Progenitor cell of endocrine pancreas (in vitro differentiated cells): ENCODE measurements at regions not wholly inside any gene's neighbourhood (a gene's known extent, or its start where the extent isn't known, plus 50 kb on each side); places are given as distances from the start of the nearest gene placed in this dataset.

Experiments used
- DNase-seq: peaks from one replicate; pipeline ENCODE4 v3.0.0; 2021; ENCODE audit warnings: low spot score; ENCODE audit not compliant: unreplicated experiment
- H3K27ac Mint-ChIP-seq: 2 replicates; pipeline ENCODE4 v1.8.0; 2021; ENCODE audit warnings: mild to moderate bottlenecking, moderate library complexity, mixed read lengths
- H3K27me3 Mint-ChIP-seq: 2 replicates; pipeline ENCODE4 v1.8.0; 2021; ENCODE audit warnings: mixed read lengths
- H3K36me3 Mint-ChIP-seq: 2 replicates; pipeline ENCODE4 v1.8.0; 2022; ENCODE audit warnings: mixed read lengths; ENCODE audit not compliant: insufficient read depth
- H3K4me1 Mint-ChIP-seq: 2 replicates; pipeline ENCODE4 v1.8.0; 2021; ENCODE audit warnings: low read depth, mixed read lengths
- H3K4me3 Mint-ChIP-seq: 2 replicates; pipeline ENCODE4 v1.8.0; 2021; ENCODE audit warnings: low read depth, mild to moderate bottlenecking, moderate library complexity, mixed read lengths
- H3K9me3 Mint-ChIP-seq: 2 replicates; pipeline ENCODE4 v1.8.0; 2021; ENCODE audit warnings: low read depth, mixed read lengths
- TF ChIP-seq, protein P1 (sequence below): fragments of 200-600 bp; sonication (generic); IDR thresholded peaks from one replicate; pipeline ENCODE4 v1.5.0; 2021; ENCODE audit warnings: antibody characterized with exemption, mild to moderate bottlenecking; ENCODE audit not compliant: unreplicated experiment

DNA sequence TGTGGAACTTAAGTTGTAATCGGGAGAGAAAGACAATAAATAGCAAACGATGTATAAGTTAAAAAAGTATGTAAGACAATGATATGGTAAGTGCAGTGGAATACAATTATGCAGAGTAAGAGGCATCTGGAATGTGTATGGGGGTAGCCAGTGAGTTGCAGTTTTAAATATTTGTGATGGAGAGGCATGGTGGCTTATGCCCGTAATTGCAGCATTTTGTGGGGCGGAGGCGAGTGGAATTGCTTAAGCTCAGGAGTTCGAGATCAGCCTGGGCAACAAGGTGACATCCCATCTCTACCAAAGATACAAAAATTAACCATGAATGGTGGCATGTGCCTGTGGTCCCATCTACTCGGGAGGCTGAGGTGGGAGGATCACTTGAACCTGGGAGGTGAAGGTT lies 52.5 kb upstream of the WDFY3 start:
- TF ChIP-seq, protein P1, sequence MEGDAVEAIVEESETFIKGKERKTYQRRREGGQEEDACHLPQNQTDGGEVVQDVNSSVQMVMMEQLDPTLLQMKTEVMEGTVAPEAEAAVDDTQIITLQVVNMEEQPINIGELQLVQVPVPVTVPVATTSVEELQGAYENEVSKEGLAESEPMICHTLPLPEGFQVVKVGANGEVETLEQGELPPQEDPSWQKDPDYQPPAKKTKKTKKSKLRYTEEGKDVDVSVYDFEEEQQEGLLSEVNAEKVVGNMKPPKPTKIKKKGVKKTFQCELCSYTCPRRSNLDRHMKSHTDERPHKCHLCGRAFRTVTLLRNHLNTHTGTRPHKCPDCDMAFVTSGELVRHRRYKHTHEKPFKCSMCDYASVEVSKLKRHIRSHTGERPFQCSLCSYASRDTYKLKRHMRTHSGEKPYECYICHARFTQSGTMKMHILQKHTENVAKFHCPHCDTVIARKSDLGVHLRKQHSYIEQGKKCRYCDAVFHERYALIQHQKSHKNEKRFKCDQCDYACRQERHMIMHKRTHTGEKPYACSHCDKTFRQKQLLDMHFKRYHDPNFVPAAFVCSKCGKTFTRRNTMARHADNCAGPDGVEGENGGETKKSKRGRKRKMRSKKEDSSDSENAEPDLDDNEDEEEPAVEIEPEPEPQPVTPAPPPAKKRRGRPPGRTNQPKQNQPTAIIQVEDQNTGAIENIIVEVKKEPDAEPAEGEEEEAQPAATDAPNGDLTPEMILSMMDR: no peak
- H3K4me1 Mint-ChIP-seq: peaks cover 7% of the 10 kb centered on the region

DNA sequence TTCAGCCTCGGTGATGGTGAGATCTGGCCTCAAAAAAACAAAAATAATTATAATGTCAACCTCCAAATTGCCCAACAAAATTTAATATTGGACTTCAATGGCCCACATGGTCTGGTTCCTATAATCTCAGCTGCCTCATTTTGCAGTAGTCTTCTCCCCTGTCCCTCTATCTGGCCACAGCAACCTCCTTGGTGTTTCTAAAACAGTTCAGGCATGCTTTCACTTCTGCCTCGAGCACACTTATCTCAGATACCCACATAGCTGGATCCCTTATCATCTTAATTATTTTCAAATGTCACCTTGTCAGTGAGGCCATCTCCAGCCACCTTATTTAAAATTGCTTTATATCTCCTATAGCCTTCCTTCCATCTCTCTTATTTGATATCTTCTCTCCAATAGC lies 52.9 kb upstream of the WDFY3 start:
- Mint-ChIP-seq H3K4me1 (peaks cover 7% of the 10 kb centered on the region), H3K9me3 (peaks cover 8% of the 10 kb centered on the region), H3K36me3 (no peaks in the 10 kb centered on the region), H3K27ac (no peak overlapping the region), H3K4me3 (no peak overlapping the region), H3K27me3 (no peaks in the 10 kb centered on the region)
- no peak for DNase-seq
- TF ChIP-seq, protein P1: no peak

More for the DNA sequence above, 52.5 kb upstream of the WDFY3 start:
- Mint-ChIP-seq H3K4me3 (no peak overlapping the region), H3K36me3 (no peaks in the 10 kb centered on the region), H3K27me3 (no peaks in the 10 kb centered on the region), H3K9me3 (peaks cover 8% of the 10 kb centered on the region), H3K27ac (no peak overlapping the region)
- DNase-seq: no peak

DNA sequence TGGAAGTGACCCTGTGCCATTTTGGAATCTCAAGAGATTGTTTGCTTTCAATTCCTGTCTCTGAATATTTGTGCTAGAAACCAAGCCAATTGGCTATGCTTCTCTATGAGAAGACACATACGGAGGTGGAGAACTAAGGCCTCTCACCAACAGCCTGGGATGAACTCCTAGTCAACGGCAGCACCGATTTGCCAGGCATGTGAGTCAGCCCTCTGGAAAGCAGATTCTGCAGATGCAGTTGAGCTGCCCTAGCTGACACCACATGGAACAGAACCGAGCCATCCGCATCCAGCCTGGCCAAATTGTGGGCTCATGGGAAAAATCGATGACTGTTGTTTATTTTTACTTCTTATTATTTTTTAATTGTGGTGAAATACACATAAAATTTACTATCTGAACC lies 58.2 kb upstream of the WDFY3 start:
- Mint-ChIP-seq H3K4me3 (no peak overlapping the region), H3K27me3 (no peaks in the 10 kb centered on the region), H3K9me3 (peaks cover 8% of the 10 kb centered on the region), H3K4me1 (no peaks in the 10 kb centered on the region), H3K36me3 (no peaks in the 10 kb centered on the region), H3K27ac (no peak overlapping the region)
- DNase-seq: no peak
- TF ChIP-seq, protein P1: no peak

DNA sequence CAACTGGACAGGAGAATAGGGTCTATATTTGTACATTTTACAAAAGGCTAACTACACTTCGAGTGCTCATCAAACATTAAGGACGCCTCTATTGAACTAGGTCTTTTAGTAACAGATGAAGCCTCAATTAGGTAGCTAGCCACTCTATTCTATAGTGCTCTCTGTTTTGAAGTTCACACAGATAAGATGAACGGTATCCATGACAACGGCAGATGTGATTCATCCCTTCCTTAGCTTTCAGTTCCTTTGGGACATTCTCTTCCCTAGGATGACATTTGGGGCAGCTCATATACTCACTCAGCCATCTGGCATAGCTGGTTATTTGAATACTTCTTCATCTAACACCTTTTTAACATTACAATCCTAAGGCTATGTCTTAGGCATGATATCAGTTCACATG lies 62.4 kb upstream of the WDFY3 start:
- peaks cover 15% of the 10 kb centered on the region for H3K9me3 Mint-ChIP-seq
- peaks cover 2% of the 10 kb centered on the region for H3K36me3 Mint-ChIP-seq
- H3K27me3 Mint-ChIP-seq: no peaks in the 10 kb centered on the region
- H3K4me3 Mint-ChIP-seq: no peak overlapping the region
- TF ChIP-seq, protein P1: no peak
- no peak overlapping the region for H3K27ac Mint-ChIP-seq
- H3K4me1 Mint-ChIP-seq: no peaks in the 10 kb centered on the region
- DNase-seq: no peak

DNA sequence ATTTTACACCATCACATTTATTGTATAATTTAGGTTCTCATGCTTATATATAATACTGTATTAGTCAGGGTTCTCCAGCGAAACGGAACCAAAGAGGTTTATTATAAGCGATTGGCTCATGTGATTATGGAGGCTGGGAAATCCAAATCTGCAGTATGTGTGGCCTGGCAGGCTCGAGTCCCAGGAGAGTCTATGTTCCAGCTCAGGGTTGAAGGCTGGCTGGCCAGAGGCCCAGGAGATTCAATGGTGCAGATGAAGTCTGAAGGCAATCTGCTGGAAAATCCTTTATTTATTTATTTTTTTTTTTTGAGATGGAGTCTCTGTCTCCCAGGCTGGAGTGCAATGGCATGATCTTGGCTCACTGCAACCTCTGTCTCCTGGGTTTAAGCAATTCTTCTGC lies 63.0 kb upstream of the WDFY3 start:
- H3K27ac Mint-ChIP-seq: no peak overlapping the region
- H3K4me3 Mint-ChIP-seq: no peak overlapping the region
- peaks cover 21% of the 10 kb centered on the region for H3K9me3 Mint-ChIP-seq
- no peak for DNase-seq
- peaks cover 2% of the 10 kb centered on the region for H3K36me3 Mint-ChIP-seq
- no peaks in the 10 kb centered on the region for H3K4me1 Mint-ChIP-seq
- H3K27me3 Mint-ChIP-seq: no peaks in the 10 kb centered on the region
- TF ChIP-seq, protein P1: no peak
